Pancreas (tissue), 10 donors: ENCODE measurements at regions not wholly inside any gene's neighbourhood (a gene's known extent, or its start where the extent isn't known, plus 50 kb on each side); places are given as distances from the start of the nearest gene placed in this dataset.
A peak's percentile ranks its signal among the peaks of the same experiment; 100 is the strongest.

ENCODE experiments used
- ATAC-seq, 4 donors: fragments of 200-7000 bp; cut with Tn5 transposase; one replicate each; pipeline versions ENCODE4 v1.8.0 to v1.9.1; 2020; ENCODE audit warnings: mild to moderate bottlenecking in 4 of 4, moderate library complexity in 4 of 4
- DNase-seq, 6 donors: peaks; one replicate each; pipeline ENCODE4 v3.0.0-alpha.2; 2020
- FAIRE-seq: peaks from 2 replicates; lab custom pipeline; 2012; peaks lifted over from hg19 to GRCh38; lab: Jason Lieb, UNC
- H3K27ac ChIP-seq, 4 donors: fragments of 200-600 bp; sonication (generic); 1 replicate in 3 of 4; 2 replicates in 1 of 4; pipeline versions ENCODE4 v1.5.0 to v1.8.0; 2020
- H3K27me3 ChIP-seq, 4 donors: fragments of 200-600 bp; one replicate each; pipeline ENCODE4 v1.8.0; 2021
- H3K36me3 ChIP-seq, 3 donors: fragments of 200-600 bp; sonication (generic) in 1 of 3; one replicate each; pipeline versions ENCODE4 v1.5.0 to v1.8.0; 2020 to 2021
- H3K4me1 ChIP-seq, 3 donors: fragments of 200-600 bp; one replicate each; pipeline ENCODE4 v1.8.0; 2021
- H3K4me3 ChIP-seq, 4 donors: fragments of 200-600 bp; sonication (generic) in 2 of 4; one replicate each; pipeline versions ENCODE4 v1.5.0 to v1.8.0; 2020 to 2021
- H3K9me3 ChIP-seq, 4 donors: fragments of 200-600 bp; one replicate each; pipeline ENCODE4 v1.8.0; 2021
- CTCF ChIP-seq, 4 donors: fragments of 200-600 bp; sonication (generic) in 3 of 4; IDR thresholded peaks; one replicate each; pipeline versions ENCODE4 v1.5.0 to v1.8.0; 2021; ENCODE audit warnings: antibody characterized with exemption in 4 of 4
- WGBS, 2 donors: extraction: QIAGEN DNeasy Blood & Tissue Kit; methylation state at CpG; one replicate each; pipeline ENCODE4 v1.1.7; 2013; 5-methylcytosine and 5-hydroxymethylcytosine counted together
- intact Hi-C, 3 donors: fragments of 100-400 bp; cut with DNase I; formaldehyde crosslinking; loops; one replicate each; pipeline versions ENCODE4 v1.11.1 to v1.14.2; 2022
- donor health status: healthy with polysubstance abuse.
- donor health status: DM: no; HTN: no; CAD: no; lungs with moderate emphysema.
- donor health status: DM: no; HTN: no; CAD: no.
- donor health status: control.
- donor health status: control.
- donor health status: Bipolar disorder and iron deficiency.
- donor health status: DM: yes; HTN: yes; CAD: no.
- donor health status: DM: no; HTN: no; CAD: no.
- donor health status: DM: no; HTN: no; CAD: no.
- donor health status: DM: yes; HTN: yes; CAD: no.

GRCh38 chrX:16465081-16465876, 184.7 kb upstream of the S100G start:
- Histone ChIP-seq H3K27ac (no peak overlapping the region), H3K27me3 (peaks cover 0 to 4% (median 0%) of the 10 kb centered on the region in 4 donors), H3K9me3 (no peaks in the 10 kb centered on the region), H3K4me3 (no peak overlapping the region), H3K4me1 (no peaks in the 10 kb centered on the region), H3K36me3 (no peaks in the 10 kb centered on the region)
- FAIRE-seq = peak; percentile 49
- ATAC-seq = no peak
- intact Hi-C loops = no loop called here
- WGBS, 2 donors = 68 to 71% methylated on average over 5 of the region's 5 CpGs
- no peak for TF ChIP-seq CTCF (IDR thresholded peaks at IDR 0.05)
- DNase-seq = no peak

DNA sequence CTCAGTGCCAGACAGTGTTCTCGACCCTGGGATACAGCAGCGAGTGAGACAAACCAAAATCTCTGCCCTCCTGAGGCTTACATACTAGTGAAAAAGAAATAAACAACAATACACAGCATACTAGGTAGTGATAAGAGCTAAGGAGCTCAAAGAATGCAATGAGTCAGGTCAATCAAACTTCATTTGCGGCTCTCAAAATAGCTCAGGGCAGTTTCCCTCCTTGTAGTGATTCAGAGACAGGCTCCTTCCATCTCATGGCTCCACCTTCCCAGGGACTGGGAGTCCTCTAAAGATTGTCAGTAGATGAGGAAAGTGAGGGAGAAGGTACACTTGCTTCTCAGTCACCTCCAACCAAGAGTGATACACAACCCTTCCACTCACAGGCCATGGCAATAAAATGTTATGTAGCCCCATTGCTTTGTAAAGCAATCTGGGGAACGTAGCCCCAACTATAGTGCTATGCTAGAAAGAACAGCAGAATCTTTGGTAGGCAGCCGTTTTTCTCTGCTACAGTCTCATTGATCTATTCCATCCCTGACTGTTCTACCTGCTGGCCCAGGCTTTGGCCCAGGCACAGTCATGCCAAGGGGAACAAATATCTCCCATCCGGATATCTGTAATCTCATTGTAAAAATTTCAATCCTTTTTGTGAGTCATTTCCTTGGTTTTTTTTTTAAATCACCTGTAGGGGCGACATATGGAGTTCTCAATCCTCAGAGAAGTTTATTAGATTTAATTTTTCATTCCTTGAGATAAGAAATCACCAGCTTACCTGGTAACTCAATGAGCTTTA, 183.1 kb upstream of the S100G start:
- Histone ChIP-seq H3K36me3 (no peaks in the 10 kb centered on the region), H3K4me1 (no peaks in the 10 kb centered on the region), H3K27me3 (peaks cover 0 to 4% (median 0%) of the 10 kb centered on the region in 4 donors), H3K4me3 (no peak overlapping the region), H3K27ac (no peak overlapping the region), H3K9me3 (no peaks in the 10 kb centered on the region)
- DNase-seq (no peak), FAIRE-seq (no peak), ATAC-seq (no peak)
- WGBS, 2 donors = 64 to 70% methylated on average over 7 of the region's 7 CpGs
- intact Hi-C loops = no loop called here
- TF ChIP-seq CTCF (IDR thresholded peaks at IDR 0.05) = no peak

GRCh38 chrX:16469870-16470269, 180.1 kb upstream of the S100G start:
- FAIRE-seq = no peak
- TF ChIP-seq CTCF (IDR thresholded peaks at IDR 0.05) = no peak
- intact Hi-C loops = no loop called here
- DNase-seq = no peak
- 68 to 81% methylated on average over 5 of the region's 5 CpGs for WGBS, 2 donors
- H3K4me1 ChIP-seq = no peaks in the 10 kb centered on the region
- H3K9me3 ChIP-seq = no peaks in the 10 kb centered on the region
- ATAC-seq = no peak
- H3K27ac ChIP-seq = no peak overlapping the region
- H3K4me3 ChIP-seq = no peak overlapping the region
- H3K27me3 ChIP-seq = peaks cover 0 to 8% (median 2%) of the 10 kb centered on the region in 4 donors
- no peaks in the 10 kb centered on the region for H3K36me3 ChIP-seq

DNA sequence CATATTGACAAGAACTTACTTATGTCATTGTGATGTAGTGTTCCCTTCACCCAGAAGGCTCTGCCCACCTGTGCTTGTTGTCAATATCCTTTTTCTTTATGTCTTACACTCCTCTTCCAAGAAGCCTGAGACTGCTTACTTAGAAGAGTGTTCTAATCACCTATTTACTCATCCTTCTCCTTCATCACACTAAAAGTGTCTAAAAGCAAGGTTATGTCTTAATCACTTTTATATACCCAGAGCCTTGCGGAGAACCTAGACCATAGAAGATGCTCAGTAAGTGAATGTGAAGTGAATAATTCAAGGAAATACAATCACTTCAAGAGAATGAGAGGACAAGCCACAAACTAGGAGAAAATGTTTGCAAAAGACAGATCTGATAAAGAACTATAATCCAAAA, 177.6 kb upstream of the S100G start:
- TF ChIP-seq CTCF (IDR thresholded peaks at IDR 0.05) = no peak
- DNase-seq = no peak
- 86 to 96% methylated on average over 1 of the region's 1 CpG for WGBS, 2 donors
- Histone ChIP-seq H3K4me1 (no peaks in the 10 kb centered on the region), H3K4me3 (no peak overlapping the region), H3K27ac (no peak overlapping the region), H3K9me3 (no peaks in the 10 kb centered on the region), H3K27me3 (peaks cover 0 to 11% (median 0%) of the 10 kb centered on the region in 4 donors), H3K36me3 (no peaks in the 10 kb centered on the region)
- ATAC-seq = no peak
- peak; percentile 23 for FAIRE-seq
- intact Hi-C loops = no loop called here
